Activated CD8-positive, alpha-beta T cell treated with anti-CD3 and anti-CD28 coated beads for 36 hours (primary cell): ENCODE measurements at regions not wholly inside any gene's neighbourhood (a gene's known extent, or its start where the extent isn't known, plus 50 kb on each side); places are given as distances from the start of the nearest gene placed in this dataset.

Experiments used
- ATAC-seq: fragments of 200-7000 bp; cut with Tn5 transposase; one replicate; pipeline ENCODE4 v1.10.0; 2021; ENCODE audit warnings: mild to moderate bottlenecking, moderate library complexity
- CTCF ChIA-PET: fragments of 350-600 bp; sonication (Branson Sonifier 250); formaldehyde crosslinking; loops from one replicate; lab custom pipeline; 2021; ENCODE audit warnings: antibody characterized with exemption; lab: Charles Lee
- POLR2A ChIA-PET: fragments of 350-600 bp; sonication (Branson Sonifier 250); formaldehyde crosslinking; loops from one replicate; lab custom pipeline; 2021; ENCODE audit warnings: antibody characterized with exemption; lab: Charles Lee
- DNase-seq: peaks from one replicate; pipeline ENCODE4 v3.0.0-alpha.2; 2020
- H3K27ac Mint-ChIP-seq: one replicate; pipeline ENCODE4 v1.8.0; 2021; ENCODE audit warnings: mild to moderate bottlenecking, mixed read lengths
- H3K27me3 Mint-ChIP-seq: one replicate; pipeline ENCODE4 v1.8.0; 2021; ENCODE audit warnings: mixed read lengths
- H3K36me3 Mint-ChIP-seq: one replicate; pipeline ENCODE4 v1.8.0; 2021; ENCODE audit warnings: low read depth, mixed read lengths
- H3K4me1 Mint-ChIP-seq: one replicate; pipeline ENCODE4 v1.8.0; 2021; ENCODE audit warnings: low read depth, mixed read lengths
- H3K4me3 Mint-ChIP-seq: one replicate; pipeline ENCODE4 v1.8.0; 2021; ENCODE audit warnings: mild to moderate bottlenecking, moderate library complexity, mixed read lengths
- H3K9me3 Mint-ChIP-seq: one replicate; pipeline ENCODE4 v1.8.0; 2021; ENCODE audit warnings: mixed read lengths
- intact Hi-C: fragments of 100-400 bp; cut with micrococcal nuclease; formaldehyde crosslinking; loops from one replicate; pipeline ENCODE4 v1.10.0; 2022
- TF ChIP-seq, protein P1 (sequence below): fragments of 200-600 bp; IDR thresholded peaks from one replicate; pipeline ENCODE4 v1.8.0; 2022; ENCODE audit warnings: antibody characterized with exemption, mild to moderate bottlenecking

DNA sequence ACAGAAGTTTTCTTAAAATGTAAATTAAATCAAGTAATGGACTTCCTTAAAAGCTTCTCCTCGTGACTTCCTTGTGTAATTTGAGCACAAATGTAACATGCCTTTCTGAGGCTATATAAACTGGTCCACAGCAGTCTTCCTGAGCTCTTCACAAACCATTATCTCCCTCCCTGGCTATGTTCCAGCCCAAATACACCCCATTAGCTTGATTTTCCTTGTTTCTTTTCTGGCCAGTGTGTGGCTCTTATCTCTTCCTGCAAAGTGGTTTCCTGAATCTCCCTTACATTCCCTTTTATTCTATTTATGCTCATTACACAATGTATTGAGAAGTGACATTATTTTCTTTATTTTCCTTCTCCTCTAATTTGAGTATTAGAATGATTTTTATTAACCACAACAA, 1085.3 kb upstream of the PCDH10 start:
- Mint-ChIP-seq H3K27ac (no peak overlapping the region), H3K9me3 (peaks cover under 1% of the 10 kb centered on the region), H3K36me3 (no peaks in the 10 kb centered on the region), H3K4me1 (no peaks in the 10 kb centered on the region), H3K27me3 (no peaks in the 10 kb centered on the region), H3K4me3 (no peak overlapping the region)
- intact Hi-C loops, result no loop called here
- no peak for ATAC-seq
- POLR2A ChIA-PET, result no interaction called here
- TF ChIP-seq, protein P1, sequence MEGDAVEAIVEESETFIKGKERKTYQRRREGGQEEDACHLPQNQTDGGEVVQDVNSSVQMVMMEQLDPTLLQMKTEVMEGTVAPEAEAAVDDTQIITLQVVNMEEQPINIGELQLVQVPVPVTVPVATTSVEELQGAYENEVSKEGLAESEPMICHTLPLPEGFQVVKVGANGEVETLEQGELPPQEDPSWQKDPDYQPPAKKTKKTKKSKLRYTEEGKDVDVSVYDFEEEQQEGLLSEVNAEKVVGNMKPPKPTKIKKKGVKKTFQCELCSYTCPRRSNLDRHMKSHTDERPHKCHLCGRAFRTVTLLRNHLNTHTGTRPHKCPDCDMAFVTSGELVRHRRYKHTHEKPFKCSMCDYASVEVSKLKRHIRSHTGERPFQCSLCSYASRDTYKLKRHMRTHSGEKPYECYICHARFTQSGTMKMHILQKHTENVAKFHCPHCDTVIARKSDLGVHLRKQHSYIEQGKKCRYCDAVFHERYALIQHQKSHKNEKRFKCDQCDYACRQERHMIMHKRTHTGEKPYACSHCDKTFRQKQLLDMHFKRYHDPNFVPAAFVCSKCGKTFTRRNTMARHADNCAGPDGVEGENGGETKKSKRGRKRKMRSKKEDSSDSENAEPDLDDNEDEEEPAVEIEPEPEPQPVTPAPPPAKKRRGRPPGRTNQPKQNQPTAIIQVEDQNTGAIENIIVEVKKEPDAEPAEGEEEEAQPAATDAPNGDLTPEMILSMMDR, result no peak
- DNase-seq, result no peak
- CTCF ChIA-PET, result no interaction called here

DNA sequence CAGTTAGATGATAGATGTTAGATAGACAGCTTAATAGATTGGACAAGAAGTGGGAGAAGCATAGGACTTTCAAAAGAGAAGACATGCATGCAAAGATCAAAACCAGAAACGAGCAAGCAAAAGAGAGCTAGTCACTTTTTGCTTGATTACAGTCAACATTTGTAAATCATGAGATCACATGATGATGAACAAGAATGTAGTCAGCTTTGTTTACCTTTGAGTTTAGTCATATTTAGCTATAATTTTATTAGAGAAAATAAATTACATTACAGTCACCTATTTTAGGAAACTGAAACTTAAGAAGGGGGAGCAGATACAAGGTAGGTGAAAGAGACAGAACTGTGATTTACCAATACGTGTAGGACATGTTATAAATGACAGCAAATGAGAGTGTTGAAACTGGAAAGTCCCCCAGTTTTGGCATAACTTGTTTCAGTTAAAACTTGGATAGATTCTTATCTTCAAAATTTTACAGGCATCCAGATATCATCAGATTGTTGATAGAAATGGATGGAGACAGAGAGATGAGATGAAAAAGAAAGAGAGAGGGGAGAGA, 1083.1 kb upstream of the PCDH10 start:
- H3K36me3 Mint-ChIP-seq, result no peaks in the 10 kb centered on the region
- no peak overlapping the region for H3K27ac Mint-ChIP-seq
- ChIA-PET POLR2A (no interaction called here), CTCF (no interaction called here)
- H3K4me3 Mint-ChIP-seq, result no peak overlapping the region
- intact Hi-C loops, result no loop called here
- TF ChIP-seq, protein P1, result no peak
- no peaks in the 10 kb centered on the region for H3K9me3 Mint-ChIP-seq
- H3K4me1 Mint-ChIP-seq, result no peaks in the 10 kb centered on the region
- no peaks in the 10 kb centered on the region for H3K27me3 Mint-ChIP-seq
- DNase-seq, result no peak
- no peak for ATAC-seq

DNA sequence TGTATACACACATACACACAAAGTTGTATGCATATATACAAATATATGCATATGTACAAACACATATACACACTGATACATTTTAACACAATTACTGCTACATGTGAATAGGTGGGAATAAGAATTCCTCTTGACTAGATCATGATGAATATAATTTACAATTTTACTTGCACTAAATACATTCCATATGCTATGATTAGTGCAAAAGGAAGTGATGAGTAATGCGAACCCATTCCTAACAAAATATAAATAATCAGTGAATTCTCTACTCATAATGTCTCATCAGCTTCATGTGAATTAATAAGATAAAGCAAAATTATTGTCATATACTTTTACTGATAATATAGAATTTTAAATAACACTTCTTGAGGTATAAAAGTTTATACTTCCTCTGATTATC, 1077.3 kb upstream of the PCDH10 start:
- DNase-seq (no peak), ATAC-seq (no peak)
- Mint-ChIP-seq H3K36me3 (no peaks in the 10 kb centered on the region), H3K9me3 (no peaks in the 10 kb centered on the region), H3K27me3 (no peaks in the 10 kb centered on the region), H3K27ac (no peak overlapping the region), H3K4me1 (no peaks in the 10 kb centered on the region), H3K4me3 (no peak overlapping the region)
- intact Hi-C loops, result no loop called here
- POLR2A ChIA-PET, result no interaction called here
- TF ChIP-seq, protein P1, result no peak
- CTCF ChIA-PET, result no interaction called here

DNA sequence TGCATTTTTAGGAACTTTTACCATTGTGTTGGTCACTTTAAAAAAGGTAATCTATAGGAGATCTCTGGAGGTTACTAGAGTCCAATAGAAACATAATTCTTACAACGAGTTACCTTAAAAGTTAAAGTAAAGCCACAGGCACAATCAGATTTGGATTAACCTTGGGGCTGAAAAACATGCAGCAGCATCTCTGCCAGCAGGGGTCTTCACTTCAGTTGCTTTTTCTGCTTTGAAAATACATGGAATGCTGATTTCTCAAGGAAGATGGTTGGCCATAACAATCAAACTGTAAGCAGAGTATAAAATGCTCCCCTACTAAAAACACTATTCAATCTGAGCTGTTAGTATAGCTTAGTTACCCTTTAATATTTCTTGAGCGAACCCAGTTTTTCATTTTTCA, 1072.3 kb upstream of the PCDH10 start:
- H3K36me3 Mint-ChIP-seq, result no peaks in the 10 kb centered on the region
- no peak overlapping the region for H3K27ac Mint-ChIP-seq
- TF ChIP-seq, protein P1, result no peak
- peaks cover 4% of the 10 kb centered on the region for H3K9me3 Mint-ChIP-seq
- intact Hi-C loops, result no loop called here
- ChIA-PET POLR2A (no interaction called here), CTCF (no interaction called here)
- H3K4me1 Mint-ChIP-seq, result no peaks in the 10 kb centered on the region
- H3K27me3 Mint-ChIP-seq, result no peaks in the 10 kb centered on the region
- ATAC-seq (no peak), DNase-seq (no peak)
- H3K4me3 Mint-ChIP-seq, result no peak overlapping the region

DNA sequence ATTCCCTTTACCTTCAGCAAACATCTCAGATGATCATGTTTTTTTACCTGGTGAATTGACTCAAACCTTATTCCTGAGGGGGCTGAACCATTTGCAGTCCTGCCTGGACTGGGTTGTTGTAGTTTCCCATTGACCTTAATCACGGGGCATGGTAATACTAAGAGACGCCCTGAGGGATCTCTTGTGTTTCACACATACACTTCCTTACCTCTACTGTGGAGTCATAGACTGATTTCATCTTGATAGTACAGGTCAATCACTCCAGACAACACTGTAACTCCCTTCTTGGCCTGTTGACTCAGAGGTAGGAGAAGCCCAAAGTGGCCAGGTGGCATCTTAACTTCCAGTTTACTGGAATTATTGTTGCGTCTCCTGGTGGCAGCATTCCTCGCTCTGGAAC, 1064.0 kb upstream of the PCDH10 start:
- no peaks in the 10 kb centered on the region for H3K36me3 Mint-ChIP-seq
- H3K4me1 Mint-ChIP-seq, result no peaks in the 10 kb centered on the region
- H3K27ac Mint-ChIP-seq, result no peak overlapping the region
- TF ChIP-seq, protein P1, result no peak
- H3K9me3 Mint-ChIP-seq, result peaks cover 4% of the 10 kb centered on the region
- ChIA-PET CTCF (no interaction called here), POLR2A (no interaction called here)
- DNase-seq (no peak), ATAC-seq (no peak)
- intact Hi-C loops, result no loop called here
- H3K4me3 Mint-ChIP-seq, result no peak overlapping the region
- no peaks in the 10 kb centered on the region for H3K27me3 Mint-ChIP-seq
